SU-DHL-6 (cell line): ENCODE measurements at regions not wholly inside any gene's neighbourhood (a gene's known extent, or its start where the extent isn't known, plus 50 kb on each side); places are given as distances from the start of the nearest gene placed in this dataset.

ENCODE experiments used
- H2AFZ ChIP-seq: fragments of 200-600 bp; sonication (generic); 2 replicates; pipeline ENCODE4 v1.6.1; 2014; ENCODE audit warnings: low read depth, mild to moderate bottlenecking, moderate library complexity, mixed read lengths, antibody characterized with exemption, low read length; ENCODE audit not compliant: severe bottlenecking
- H3F3A ChIP-seq: fragments of 200-600 bp; shearing (Covaris generic); 2 replicates; pipeline ENCODE4 v1.6.0; 2016; ENCODE audit warnings: antibody characterized with exemption, mild to moderate bottlenecking; ENCODE audit not compliant: insufficient read depth
- H3K27ac ChIP-seq: fragments of 200-600 bp; sonication (generic); 2 replicates; pipeline ENCODE4 v1.5.1; 2016; ENCODE audit warnings: low read depth, mild to moderate bottlenecking, low read length, moderate library complexity, mixed read lengths
- H3K27me3 ChIP-seq: fragments of 200-600 bp; sonication (generic), shearing (Covaris generic); 2 replicates; pipeline ENCODE4 v1.6.0; 2014; ENCODE audit warnings: mild to moderate bottlenecking, low read length
- H3K36me3 ChIP-seq: fragments of 200-600 bp; sonication (generic); 2 replicates; pipeline ENCODE4 v1.6.1; 2014; ENCODE audit warnings: mild to moderate bottlenecking, low read length, mixed read lengths
- H3K4me2 ChIP-seq: fragments of 300-600, 200-600 bp; shearing (Covaris generic), sonication (generic); 2 replicates; pipeline ENCODE4 v1.6.0; 2014; ENCODE audit warnings: low read length, low read depth, mild to moderate bottlenecking; ENCODE audit not compliant: poor library complexity, severe bottlenecking
- H3K4me3 ChIP-seq: fragments of 200-600 bp; sonication (generic); 2 replicates; pipeline ENCODE4 v1.5.1; 2014; ENCODE audit warnings: antibody characterized with exemption, low read length, mild to moderate bottlenecking, mixed read lengths; ENCODE audit not compliant: insufficient read depth, poor library complexity, severe bottlenecking
- H3K79me2 ChIP-seq: fragments of 200-600 bp; sonication (generic); 2 replicates; pipeline ENCODE4 v1.6.1; 2014; ENCODE audit warnings: mild to moderate bottlenecking, low read length, moderate library complexity; ENCODE audit not compliant: insufficient read depth
- H3K9ac ChIP-seq: fragments of 200-600 bp; sonication (generic); 2 replicates; pipeline ENCODE4 v1.7.0; 2014; ENCODE audit warnings: mild to moderate bottlenecking, low read length
- H3K9me2 ChIP-seq: fragments of 200-600 bp; sonication (generic); replicated peaks from 2 replicates; pipeline ENCODE4 v1.6.1; 2014; ENCODE audit warnings: low read length; ENCODE audit not compliant: insufficient read depth
- H3K9me3 ChIP-seq: fragments of 200-600 bp; sonication (generic); 2 replicates; pipeline ENCODE4 v1.6.1; 2014; ENCODE audit warnings: low read length, mixed read lengths; ENCODE audit not compliant: insufficient read depth
- H4K20me1 ChIP-seq: fragments of 200-600 bp; sonication (generic); 2 replicates; pipeline ENCODE4 v1.6.1; 2014; ENCODE audit warnings: low read depth, mild to moderate bottlenecking, antibody characterized with exemption, low read length, moderate library complexity, mixed read lengths
- EZH2phosphoT487 ChIP-seq: fragments of 200-600 bp; sonication (generic), shearing (Covaris generic); conservative IDR thresholded peaks from 2 replicates; pipeline ENCODE4 v1.6.1; 2018; ENCODE audit warnings: mild to moderate bottlenecking, antibody characterized with exemption, low read length, moderate library complexity, mixed read lengths
- TF ChIP-seq, protein P1 (sequence below): fragments of 200-600 bp; sonication (generic); IDR thresholded peaks from one replicate; pipeline ENCODE4 v1.5.1; 2017; ENCODE audit warnings: antibody characterized with exemption, mild to moderate bottlenecking, low read length, moderate library complexity; ENCODE audit not compliant: insufficient read depth, poor library complexity, severe bottlenecking

DNA sequence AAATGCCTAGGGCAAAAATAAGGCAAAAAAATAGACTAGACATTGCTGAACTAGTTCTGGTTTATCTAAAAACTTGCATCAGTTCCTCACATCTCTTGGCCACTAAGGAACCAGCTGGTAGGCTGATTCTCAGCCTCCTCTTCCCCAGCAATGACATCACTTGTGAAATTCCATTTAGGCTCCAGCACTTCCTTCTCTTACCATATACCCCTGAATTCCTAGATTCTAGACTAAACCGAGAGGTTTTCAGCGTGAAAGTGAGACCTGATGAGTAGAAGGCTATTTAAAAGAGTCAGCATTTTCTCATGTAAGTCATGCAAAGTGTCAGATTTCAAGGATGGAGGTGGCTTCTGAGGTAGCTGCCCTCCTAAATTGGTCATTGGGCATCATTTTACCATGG lies 247.1 kb upstream of the CDIN1 start:
- Histone ChIP-seq H3K9me3 (no peaks in the 10 kb centered on the region), H3K9me2 (no peaks in the 10 kb centered on the region), H3K79me2 (no peaks in the 10 kb centered on the region), H3K4me2 (no peak overlapping the region), H3K27me3 (no peaks in the 10 kb centered on the region), H3K9ac (no peak overlapping the region), H3K4me3 (no peak overlapping the region), H2AFZ (no peak overlapping the region), H3K27ac (no peak overlapping the region), H3F3A (no peaks in the 10 kb centered on the region), H3K36me3 (no peaks in the 10 kb centered on the region), H4K20me1 (no peaks in the 10 kb centered on the region)
- TF ChIP-seq, protein P1, sequence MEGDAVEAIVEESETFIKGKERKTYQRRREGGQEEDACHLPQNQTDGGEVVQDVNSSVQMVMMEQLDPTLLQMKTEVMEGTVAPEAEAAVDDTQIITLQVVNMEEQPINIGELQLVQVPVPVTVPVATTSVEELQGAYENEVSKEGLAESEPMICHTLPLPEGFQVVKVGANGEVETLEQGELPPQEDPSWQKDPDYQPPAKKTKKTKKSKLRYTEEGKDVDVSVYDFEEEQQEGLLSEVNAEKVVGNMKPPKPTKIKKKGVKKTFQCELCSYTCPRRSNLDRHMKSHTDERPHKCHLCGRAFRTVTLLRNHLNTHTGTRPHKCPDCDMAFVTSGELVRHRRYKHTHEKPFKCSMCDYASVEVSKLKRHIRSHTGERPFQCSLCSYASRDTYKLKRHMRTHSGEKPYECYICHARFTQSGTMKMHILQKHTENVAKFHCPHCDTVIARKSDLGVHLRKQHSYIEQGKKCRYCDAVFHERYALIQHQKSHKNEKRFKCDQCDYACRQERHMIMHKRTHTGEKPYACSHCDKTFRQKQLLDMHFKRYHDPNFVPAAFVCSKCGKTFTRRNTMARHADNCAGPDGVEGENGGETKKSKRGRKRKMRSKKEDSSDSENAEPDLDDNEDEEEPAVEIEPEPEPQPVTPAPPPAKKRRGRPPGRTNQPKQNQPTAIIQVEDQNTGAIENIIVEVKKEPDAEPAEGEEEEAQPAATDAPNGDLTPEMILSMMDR, result no peak
- TF ChIP-seq EZH2phosphoT487, result no peak

DNA sequence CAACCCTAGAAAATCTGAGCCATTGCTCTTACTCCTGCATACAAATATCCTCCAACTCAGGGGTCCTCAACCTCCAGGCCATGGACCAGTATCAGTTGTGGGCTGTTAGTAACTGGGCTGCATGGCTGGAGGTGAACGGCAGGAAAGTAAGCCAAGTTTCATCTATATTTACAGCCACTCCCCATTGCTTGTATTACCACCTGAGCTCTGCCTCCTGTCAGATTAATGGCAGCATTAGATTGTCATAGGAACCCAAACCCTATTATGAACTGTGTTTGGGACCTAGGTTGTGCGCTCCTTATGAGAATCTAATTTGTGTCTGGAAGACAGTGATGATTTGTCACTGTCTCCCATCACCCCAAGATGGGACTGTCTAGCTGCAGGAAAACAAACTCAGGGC lies 246.5 kb upstream of the CDIN1 start:
- TF ChIP-seq EZH2phosphoT487, result no peak
- TF ChIP-seq, protein P1, result no peak
- H3K9me3 ChIP-seq, result no peaks in the 10 kb centered on the region
- no peak overlapping the region for H3K27ac ChIP-seq

DNA sequence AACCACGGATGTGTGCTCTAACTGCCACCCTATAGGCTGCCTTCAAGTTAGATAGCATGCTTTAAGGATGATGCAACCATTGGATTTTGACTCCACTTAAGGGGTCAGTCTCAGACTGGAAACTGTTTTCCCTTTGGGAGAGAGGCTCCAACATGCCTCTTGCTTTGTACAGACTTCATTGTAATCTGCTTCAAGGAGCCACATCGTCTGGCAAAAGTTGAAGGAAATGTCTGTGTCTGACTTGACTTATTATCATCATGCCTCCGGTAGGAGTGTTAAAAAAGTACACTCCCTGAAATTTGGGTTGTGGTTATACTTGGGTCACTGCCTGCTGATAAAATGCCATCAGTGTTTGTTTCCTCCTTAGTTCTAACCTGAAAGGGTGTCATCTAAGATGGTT lies 245.4 kb upstream of the CDIN1 start:
- no peaks in the 10 kb centered on the region for H3K9me3 ChIP-seq
- H3K9me2 ChIP-seq, result no peaks in the 10 kb centered on the region
- H3K36me3 ChIP-seq, result no peaks in the 10 kb centered on the region
- no peak overlapping the region for H3K4me2 ChIP-seq
- no peak overlapping the region for H2AFZ ChIP-seq
- TF ChIP-seq, protein P1, result no peak
- no peak for TF ChIP-seq EZH2phosphoT487
- no peaks in the 10 kb centered on the region for H3K27me3 ChIP-seq
- no peak overlapping the region for H3K27ac ChIP-seq
- H3K79me2 ChIP-seq, result no peaks in the 10 kb centered on the region
- no peaks in the 10 kb centered on the region for H4K20me1 ChIP-seq
- H3K9ac ChIP-seq, result no peak overlapping the region
- H3F3A ChIP-seq, result no peaks in the 10 kb centered on the region
- H3K4me3 ChIP-seq, result no peak overlapping the region

More for the DNA sequence above, 246.5 kb upstream of the CDIN1 start:
- H2AFZ ChIP-seq, result no peak overlapping the region
- no peaks in the 10 kb centered on the region for H3K36me3 ChIP-seq
- H3F3A ChIP-seq, result no peaks in the 10 kb centered on the region
- no peaks in the 10 kb centered on the region for H3K27me3 ChIP-seq
- H3K9ac ChIP-seq, result no peak overlapping the region
- no peak overlapping the region for H3K4me2 ChIP-seq
- no peaks in the 10 kb centered on the region for H4K20me1 ChIP-seq
- no peak overlapping the region for H3K4me3 ChIP-seq
- H3K9me2 ChIP-seq, result no peaks in the 10 kb centered on the region
- no peaks in the 10 kb centered on the region for H3K79me2 ChIP-seq
